Endothelial cell of umbilical vein (primary cell): ENCODE measurements at regions not wholly inside any gene's neighbourhood (a gene's known extent, or its start where the extent isn't known, plus 50 kb on each side); places are given as distances from the start of the nearest gene placed in this dataset.

Experiments
- CTCF ChIP-seq, 2 donors: IDR thresholded peaks; 1 replicate in 1 of 2; 2 replicates in 1 of 2; pipeline ENCODE4 v1.5.1; 2011; ENCODE audit warnings: low read length in 2 of 2, mild to moderate bottlenecking in 2 of 2, moderate library complexity in 2 of 2, control low read depth in 1 of 2, inconsistent platforms in 1 of 2, low read depth in 1 of 2; ENCODE audit not compliant: insufficient read depth in 1 of 2; ENCODE audit errors: extremely low read depth in 1 of 2
- JUN ChIP-seq: IDR thresholded peaks from 2 replicates; pipeline ENCODE4 v1.6.1; 2011; ENCODE audit warnings: borderline replicate concordance, low read depth; ENCODE audit not compliant: insufficient read length, insufficient read depth
- MYC ChIP-seq: IDR thresholded peaks from one replicate; pipeline ENCODE4 v1.6.1; 2011; ENCODE audit warnings: mild to moderate bottlenecking, low read depth, low read length
- POLR2A ChIP-seq: IDR thresholded peaks from 2 replicates; pipeline ENCODE4 v1.6.1; 2012; ENCODE audit warnings: low read depth, mild to moderate bottlenecking, control low read depth, low read length
- POLR2AphosphoS5 ChIP-seq: IDR thresholded peaks from 2 replicates; pipeline ENCODE4 v1.6.1; 2012; ENCODE audit warnings: low read depth, mild to moderate bottlenecking, control low read depth, low read length, moderate library complexity; ENCODE audit not compliant: insufficient read depth
- TF ChIP-seq, protein P1 (sequence below): IDR thresholded peaks from 2 replicates; pipeline ENCODE4 v1.6.1; 2011; ENCODE audit not compliant: insufficient read depth, insufficient read length

DNA sequence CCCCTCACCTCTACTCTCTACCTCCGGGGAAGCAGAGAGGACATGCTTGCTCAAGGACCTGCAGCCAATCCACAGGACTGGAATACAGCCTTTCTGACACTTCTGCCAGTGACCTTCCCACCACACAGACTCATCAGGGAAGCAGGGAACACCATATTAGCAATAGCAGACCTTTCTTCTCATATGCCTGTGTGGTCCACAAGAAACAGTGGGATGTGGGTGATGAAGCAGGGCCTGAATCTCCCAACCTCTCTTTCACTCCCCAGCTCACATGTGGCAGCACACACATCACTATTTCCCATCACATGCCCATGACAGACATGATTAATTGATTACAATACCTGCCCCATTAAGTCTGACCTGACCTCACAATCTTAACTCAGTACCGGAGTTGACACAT, 695.1 kb downstream of the MATN1 start:
- TF ChIP-seq CTCF (IDR thresholded peaks at IDR 0.05; ENCODE audit: extremely low read depth in 1 of 2, insufficient read depth in 1 of 2, low read depth in 1 of 2, low read length in 2 of 2) (no peak), POLR2AphosphoS5 (no peak), POLR2A (no peak), JUN (no peak), MYC (no peak)
- TF ChIP-seq, protein P1, sequence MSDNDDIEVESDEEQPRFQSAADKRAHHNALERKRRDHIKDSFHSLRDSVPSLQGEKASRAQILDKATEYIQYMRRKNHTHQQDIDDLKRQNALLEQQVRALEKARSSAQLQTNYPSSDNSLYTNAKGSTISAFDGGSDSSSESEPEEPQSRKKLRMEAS = no peak
